Spleen (tissue), 7 donors: ENCODE measurements at regions not wholly inside any gene's neighbourhood (a gene's known extent, or its start where the extent isn't known, plus 50 kb on each side); places are given as distances from the start of the nearest gene placed in this dataset.

ENCODE experiments used
- POLR2A ChIP-seq, 3 donors: fragments of 450-650 bp; IDR thresholded peaks; one replicate each; pipeline ENCODE4 v1.5.1; 2017; ENCODE audit warnings: antibody characterized with exemption in 3 of 3, mild to moderate bottlenecking in 1 of 3
- TF ChIP-seq, protein P1 (sequence below), 11 experiments: fragments of 200-600 bp in 7 of 11; fragments of 450-650 bp in 4 of 11; sonication (generic) in 4 of 11; IDR thresholded peaks in 8 of 11; conservative IDR thresholded peaks in 3 of 11; 1 replicate in 7 of 11; 2 replicates in 4 of 11; pipeline versions ENCODE4 v1.4.0 to v1.8.0; 2016 to 2021; ENCODE audit warnings: antibody characterized with exemption in 11 of 11, inconsistent platforms in 4 of 11, mild to moderate bottlenecking in 1 of 11
- donor health status: DM: no; HTN: no; CAD: no; lungs with moderate emphysema.
- donor health status: DM: no; HTN: no; CAD: no.
- donor health status: DM: no; HTN: no; CAD: no.

DNA sequence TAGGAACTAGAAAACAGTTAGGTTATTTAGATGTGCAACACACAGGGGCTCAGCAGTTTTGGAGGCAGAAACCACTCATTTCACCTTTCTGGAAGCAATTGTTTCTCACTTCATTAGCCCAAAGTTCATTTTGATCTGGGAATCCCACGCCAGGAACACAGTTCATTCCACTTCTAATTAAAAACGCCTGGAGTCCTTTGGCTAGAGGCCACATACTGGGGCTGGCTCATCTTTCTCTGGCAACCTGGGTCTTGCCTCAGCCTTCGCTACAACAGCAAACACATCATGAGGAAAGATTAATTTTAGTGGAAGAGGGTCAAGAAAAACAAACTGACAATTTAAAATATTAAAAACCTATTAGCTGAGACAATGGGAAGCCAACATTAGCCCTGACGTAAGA, 69.7 kb downstream of the RFPL4B start:
- TF ChIP-seq, protein P1, sequence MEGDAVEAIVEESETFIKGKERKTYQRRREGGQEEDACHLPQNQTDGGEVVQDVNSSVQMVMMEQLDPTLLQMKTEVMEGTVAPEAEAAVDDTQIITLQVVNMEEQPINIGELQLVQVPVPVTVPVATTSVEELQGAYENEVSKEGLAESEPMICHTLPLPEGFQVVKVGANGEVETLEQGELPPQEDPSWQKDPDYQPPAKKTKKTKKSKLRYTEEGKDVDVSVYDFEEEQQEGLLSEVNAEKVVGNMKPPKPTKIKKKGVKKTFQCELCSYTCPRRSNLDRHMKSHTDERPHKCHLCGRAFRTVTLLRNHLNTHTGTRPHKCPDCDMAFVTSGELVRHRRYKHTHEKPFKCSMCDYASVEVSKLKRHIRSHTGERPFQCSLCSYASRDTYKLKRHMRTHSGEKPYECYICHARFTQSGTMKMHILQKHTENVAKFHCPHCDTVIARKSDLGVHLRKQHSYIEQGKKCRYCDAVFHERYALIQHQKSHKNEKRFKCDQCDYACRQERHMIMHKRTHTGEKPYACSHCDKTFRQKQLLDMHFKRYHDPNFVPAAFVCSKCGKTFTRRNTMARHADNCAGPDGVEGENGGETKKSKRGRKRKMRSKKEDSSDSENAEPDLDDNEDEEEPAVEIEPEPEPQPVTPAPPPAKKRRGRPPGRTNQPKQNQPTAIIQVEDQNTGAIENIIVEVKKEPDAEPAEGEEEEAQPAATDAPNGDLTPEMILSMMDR (IDR thresholded peaks at IDR 0.05 in 8 of 11, conservative IDR thresholded peaks at IDR 0.05 in 3 of 11), result no peak
- TF ChIP-seq POLR2A (IDR thresholded peaks at IDR 0.05), result no peak
